T-helper 22 cell (primary cell): ENCODE measurements at regions not wholly inside any gene's neighbourhood (a gene's known extent, or its start where the extent isn't known, plus 50 kb on each side); places are given as distances from the start of the nearest gene placed in this dataset.
"Not testable (repeated sequence)": the region's sequence is repeated elsewhere in the genome, so short reads cannot be mapped to it uniquely, and the experiment has no call there.

ENCODE experiments used
- DNase-seq: peaks from one replicate; pipeline ENCODE4 v3.0.0-alpha.2; 2020; ENCODE audit warnings: low read depth

DNA sequence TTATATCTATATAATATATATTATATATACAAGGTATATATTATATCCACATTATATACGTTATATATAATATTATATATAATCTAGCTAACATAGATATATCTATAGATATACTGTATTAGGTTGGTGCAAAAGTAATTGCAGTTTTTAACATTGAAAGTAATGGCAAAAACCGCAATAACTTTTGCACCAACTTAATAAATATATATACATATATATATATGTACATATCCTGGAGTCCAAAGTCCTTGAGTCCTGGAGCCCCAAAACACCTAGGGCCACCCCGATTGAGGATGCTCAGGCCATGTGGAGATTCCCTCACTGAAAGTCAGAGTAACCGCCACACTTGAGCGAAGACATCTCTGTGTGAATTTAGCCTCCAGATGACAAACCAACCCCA is 408.2 kb upstream of the AUTS2 start:
- DNase-seq, result no peak

DNA sequence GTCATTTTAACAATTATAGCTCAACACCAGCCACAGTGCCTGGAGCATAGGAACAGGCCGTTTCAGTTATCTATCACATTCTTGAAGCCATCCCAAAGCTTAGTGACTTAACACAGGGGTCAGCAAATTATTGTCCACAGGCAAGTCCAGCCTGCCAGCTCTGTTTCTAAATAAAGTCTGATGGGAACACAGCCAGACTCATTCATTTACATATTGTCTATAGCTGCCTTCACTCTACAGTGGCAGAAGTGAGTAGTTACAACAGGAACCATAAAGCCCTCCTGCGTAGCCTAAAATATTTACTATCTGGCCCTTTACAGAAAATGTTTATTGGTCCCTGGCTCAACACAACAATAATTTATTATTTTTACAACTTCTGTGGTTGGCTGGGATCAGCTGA is 407.5 kb upstream of the AUTS2 start:
- DNase-seq, result no peak

DNA sequence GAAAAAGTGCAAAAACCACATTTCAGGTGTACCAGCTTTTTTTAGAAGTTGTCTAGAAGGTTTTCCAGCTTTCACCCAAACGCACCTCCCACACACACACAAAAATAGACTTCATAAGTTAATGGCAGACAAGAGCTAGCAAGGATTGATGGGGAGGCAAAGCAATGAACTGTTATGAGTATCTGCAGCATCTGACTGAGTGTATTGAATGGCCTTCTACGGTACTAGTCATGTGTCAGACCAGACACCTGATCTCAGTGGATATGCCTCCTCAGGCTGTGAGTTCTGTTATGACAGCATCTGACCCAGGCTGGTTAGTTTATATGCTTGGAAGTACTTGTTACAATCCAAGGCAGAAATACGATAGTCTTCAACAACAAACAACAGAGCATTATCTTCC is 406.1 kb upstream of the AUTS2 start:
- no peak for DNase-seq

DNA sequence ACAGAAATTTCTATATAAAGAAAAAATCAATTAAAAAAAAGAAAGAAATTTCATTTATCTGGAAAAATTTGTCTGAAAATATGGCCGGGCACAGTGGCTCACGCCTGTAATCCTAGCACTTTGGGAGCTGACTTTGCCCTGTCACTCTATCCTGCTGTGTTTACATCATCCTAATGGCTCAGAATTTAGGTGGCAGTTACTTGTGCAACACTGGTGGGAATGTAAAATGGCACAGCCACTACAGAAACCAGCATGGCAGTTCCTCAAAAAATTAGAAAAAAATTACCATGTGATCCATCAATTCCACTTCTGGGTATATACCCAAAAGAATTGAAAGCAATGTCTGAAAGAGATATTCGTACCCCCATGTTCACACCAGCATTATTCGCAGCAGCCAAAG is 405.2 kb upstream of the AUTS2 start:
- no peak for DNase-seq

DNA sequence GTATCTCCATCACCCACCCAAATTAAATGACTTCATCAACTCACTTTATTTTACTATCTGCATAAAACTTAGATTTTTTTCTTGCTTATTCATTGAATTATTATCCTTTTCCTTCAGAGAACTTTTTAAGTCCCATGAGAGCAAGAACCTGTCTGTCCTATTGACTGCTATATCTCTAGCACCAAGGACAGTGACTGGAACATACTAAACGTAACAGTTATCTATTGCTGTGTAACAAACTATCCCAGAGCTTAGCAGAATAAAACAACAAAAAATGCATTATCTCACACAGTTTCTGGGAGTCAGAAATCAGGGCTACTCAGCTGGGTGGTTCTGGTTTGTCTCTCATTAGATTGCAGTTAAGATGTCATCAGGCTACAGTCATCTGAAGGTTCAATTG is 401.7 kb upstream of the AUTS2 start:
- no peak for DNase-seq

DNA sequence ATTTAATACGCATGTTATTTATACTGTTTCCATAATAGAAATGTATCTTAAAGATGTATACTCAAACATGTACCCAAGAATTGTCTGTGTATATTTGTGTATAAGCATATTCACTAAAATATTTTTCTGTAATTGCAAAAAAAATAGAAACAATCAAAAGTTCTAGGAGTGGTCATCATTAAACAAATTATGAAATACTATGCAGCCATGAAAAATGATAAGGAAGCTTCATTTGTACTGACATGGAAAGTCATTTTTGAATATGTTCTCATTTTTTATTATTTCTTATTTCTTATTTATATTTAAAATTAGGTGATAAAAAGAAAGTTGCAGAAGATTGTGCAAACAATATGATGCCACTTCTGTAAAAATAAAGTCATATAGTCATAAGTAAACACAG is 400.0 kb upstream of the AUTS2 start:
- DNase-seq, result no peak

DNA sequence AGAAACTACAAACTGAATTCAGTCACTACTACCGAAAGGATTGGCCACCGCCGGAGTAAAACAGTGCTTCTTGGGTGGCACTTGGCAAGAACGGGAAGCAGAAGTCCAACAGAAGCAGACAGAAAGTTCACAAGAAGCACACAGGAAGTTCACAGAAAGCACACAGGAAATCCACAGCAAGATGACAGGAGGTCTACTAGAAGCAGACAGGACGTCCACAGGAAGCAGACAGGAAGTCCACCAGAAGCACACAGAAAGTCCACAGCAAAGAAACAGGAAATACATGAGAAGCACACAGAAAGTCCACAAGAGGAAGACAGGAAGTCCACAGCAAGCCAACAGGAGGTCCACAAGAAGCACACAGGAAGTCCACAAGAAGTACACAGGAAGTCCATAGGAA is 399.2 kb upstream of the AUTS2 start:
- DNase-seq, result no peak

DNA sequence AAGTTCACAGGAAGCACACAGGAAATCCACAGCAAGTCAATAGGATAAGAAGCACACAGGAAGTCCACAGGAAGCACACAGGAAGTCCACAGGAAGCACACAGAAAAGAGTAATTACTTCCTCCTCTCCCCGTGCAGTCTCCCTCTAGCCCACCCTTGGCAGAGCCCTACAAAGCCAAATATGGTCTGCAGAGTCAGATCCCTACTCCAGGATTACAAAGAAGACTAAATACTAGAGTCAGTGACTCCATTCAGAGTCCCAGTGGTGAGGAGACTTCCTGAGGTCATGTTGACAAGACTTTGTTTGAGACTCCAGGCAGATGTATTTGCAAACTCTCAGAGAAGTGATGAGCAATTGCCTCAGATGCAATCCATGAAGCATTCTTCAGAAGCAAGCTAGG is 398.6 kb upstream of the AUTS2 start:
- DNase-seq, result no peak

DNA sequence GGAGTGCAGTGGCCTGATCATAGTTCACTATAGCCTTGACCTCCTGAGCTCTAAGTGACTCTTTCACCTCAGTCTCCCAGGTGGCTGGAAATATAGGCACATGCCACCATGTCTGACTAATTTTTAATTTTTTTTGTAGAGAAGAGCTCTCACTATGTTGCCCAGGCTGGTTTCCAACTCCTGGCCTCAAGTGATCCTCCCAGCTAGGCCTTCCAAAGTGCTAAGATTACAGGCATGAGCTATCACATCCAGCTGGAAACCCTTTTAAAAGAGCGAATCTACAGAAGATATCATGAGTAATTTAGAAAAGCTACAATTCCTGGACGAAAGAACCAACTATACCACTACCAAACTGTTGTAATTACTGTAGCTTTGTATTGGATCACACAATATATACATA is 394.4 kb upstream of the AUTS2 start:
- DNase-seq, result no peak

DNA sequence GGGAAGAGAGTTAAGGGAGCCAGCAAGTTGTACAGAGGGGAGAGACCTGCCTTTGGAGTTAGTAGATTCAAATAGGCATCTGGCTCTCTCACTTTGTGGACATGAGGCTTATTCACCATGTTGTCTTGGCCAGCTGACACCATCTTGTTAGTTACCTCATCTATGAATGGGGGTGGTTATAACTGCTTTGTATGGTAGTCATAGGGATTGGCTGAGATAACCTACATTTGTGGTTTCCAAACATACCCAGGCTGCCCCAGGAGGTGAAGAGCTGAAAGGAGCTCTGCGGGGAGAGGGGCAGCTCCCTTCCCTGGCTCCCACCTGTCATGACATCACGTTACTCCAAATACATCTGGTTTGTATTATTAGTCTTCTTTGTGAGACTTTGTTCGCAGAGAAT is 393.3 kb upstream of the AUTS2 start:
- no peak for DNase-seq

DNA sequence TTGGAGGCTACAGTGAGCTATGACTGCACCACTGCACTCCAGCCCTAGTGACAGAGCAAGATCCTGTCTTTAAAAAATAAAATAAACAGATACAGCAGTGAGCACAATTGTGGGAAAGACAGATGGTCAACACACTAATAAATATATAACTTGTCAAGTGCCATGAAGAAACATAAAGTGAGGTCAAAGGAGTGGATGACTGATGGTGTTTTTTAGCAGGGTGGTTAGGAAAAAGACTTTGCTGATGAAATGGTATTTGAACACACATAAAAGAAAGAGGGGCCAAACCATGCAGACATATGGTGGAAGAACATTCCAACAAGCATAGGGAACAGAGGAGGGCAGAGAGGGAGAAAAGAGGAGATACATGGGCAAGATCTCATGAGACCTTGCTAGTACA is 392.7 kb upstream of the AUTS2 start:
- no peak for DNase-seq

DNA sequence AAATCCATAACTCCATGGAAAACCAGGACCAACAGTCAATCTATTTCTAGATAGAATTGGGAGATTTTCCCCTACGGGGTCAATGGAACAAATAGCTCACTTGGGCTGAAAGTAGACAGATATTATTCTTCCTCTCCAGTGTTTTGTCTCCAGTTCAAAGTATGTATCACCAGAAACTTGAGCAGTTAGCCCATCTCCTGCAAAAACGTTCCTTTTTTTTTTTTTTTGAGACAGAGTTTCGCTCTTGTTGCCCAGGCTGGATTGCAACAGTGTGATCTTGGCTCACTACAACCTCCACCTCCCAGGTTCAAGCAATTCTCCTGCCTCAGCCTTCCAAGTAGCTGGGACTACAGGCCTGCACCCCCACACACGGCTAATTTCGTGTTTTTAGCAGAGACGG is 390.0 kb upstream of the AUTS2 start:
- no peak for DNase-seq

DNA sequence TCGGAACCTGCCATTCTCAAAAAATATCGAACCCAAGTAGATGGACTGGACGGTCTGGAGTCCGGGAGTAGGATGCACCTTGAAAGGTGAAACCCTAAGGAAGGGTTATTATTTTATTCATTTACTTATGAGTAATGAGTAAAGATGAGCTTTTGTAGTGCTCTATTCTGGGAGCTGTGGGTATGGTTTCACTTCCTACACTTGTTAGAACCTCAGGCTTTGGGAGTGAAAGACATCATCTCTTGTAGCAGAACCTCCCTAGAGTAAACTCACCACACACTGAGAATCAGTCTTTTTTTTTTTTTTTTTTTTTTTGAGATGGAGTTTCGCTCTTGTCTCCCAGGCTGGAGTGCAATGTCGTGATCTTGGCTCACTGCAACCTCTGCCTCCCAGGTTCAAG is 389.4 kb upstream of the AUTS2 start:
- DNase-seq, result no peak

DNA sequence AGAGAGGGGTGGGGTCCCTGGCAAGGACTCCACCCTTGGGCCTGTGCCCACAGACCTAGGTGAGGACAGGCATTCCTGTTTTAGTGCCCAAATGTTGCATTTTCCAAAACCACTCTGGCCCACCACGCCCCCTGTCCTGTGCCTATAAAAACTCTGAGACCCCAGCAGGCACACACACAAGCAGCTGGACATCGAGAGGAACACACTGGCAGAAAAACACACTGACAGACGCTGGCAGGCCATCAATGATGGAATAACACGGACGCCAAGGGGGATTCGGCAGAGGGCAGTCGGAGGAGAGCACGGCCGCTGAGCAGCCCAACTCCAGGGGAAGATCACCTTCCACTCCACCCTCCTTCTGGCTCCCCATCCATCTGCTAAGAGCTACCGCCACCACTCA is 386.9 kb upstream of the AUTS2 start:
- no peak for DNase-seq

DNA sequence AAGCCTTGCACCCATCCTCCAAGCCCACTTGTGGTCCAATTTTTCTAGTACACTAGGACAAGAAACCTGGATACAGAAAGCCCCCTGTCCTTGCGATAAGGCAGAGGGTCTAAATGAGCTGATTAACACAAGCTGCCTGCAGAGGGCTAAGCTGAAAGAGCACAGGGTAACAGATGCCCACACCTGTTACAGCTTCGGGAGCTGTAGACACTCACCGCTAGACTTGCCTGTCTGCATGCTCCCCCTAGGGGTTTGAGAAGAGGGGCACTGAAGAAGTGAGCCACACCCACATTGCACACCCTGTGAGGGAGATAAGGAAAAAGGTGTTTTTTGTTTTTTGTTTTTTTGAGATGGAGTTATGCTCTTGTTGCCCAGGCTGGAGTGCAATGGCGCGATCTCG is 386.5 kb upstream of the AUTS2 start:
- DNase-seq, result no peak

DNA sequence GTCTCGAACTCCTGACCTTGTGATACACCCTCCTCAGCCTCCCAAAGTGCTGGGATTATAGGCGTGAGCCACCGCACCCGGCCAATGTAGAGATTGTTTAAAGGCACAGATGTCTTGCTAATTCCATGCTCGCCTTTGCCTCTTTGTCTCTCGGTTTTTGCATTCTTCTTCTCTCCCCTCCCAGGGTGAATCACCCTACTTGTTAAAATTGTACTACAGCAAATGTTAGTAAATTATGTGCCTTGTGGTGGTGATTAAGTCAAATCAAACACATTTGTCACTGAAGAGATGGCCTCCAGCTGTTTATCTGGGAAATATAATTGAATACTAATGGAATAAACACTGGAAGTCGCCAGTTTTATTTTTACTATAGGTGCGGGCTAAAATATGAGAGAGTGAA is 384.4 kb upstream of the AUTS2 start:
- no peak for DNase-seq

DNA sequence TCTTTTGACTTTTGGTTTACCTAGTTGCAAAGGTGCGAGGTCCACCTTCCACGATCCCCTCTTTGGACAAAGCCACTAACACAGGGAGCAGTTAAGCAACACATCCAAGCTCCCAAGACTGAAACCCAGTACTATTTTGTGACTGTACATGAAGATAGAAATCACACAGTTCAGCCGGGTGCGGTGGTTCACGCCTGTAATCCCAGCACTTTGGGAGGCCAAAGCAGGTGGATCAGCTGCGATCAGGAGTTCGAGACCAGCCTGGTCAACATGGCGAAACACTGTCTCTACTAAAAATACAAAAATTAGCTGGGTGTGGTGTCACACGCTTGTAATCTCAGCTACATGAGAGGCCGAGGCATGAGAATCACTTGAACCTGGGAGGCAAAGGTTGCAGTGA is 382.8 kb upstream of the AUTS2 start:
- not testable (repeated sequence) for DNase-seq

DNA sequence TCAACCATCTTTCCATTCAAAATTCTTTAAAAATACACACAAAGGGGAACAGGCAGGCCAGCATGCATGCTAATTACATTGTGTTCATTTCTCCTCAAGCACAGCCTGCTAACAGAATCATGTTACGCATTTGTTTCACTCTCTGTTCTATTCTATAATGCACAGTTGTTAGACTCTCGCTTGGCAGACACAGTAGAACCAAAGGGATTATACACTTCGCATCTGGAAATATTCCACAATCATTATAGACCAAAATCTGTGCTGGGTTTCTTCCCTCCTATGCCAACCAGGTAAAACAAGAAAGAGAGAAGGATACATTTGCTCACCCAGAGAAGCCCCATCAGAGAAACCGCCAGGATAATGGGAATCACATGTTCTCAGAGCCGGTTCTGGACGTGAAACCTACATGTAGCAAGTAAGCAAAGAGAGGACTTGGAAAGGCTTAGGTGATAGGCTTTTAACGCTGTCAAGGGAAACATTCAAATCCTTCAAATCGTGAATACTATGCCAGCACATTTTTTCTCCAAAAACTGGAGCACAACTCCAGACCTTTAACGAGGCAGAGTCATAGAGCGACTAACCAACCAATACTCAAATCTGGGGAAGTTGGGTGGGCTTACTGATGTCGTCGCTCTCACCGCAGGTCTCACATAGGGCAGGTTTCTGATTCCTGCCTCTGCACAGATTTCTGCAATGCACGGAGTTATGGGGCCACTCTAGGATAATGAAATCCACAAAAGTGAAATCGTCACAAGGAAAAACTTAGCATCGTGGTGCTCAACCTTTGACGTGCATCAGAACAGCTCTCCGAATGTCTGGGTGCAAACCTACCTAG is 380.5 kb upstream of the AUTS2 start:
- DNase-seq, result no peak

DNA sequence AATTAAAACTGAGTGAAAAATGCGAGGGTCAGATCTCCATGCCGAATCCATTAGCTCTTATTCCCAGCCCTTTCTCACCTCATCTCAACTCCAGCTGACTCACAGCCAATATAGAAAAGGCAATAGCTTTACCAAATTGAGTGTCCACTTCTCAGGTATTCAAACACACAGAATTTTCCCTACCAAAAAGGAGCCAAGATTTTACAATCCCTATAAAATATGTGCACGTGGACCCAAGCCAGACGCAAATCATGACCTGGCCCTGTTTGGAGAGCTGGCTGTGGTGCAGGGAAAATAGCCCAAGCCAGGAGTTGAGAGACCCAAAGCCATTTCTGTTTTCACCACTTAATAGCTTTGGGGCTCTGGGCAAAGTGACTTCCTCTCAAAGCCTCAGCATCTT is 379.7 kb upstream of the AUTS2 start:
- DNase-seq, result no peak

DNA sequence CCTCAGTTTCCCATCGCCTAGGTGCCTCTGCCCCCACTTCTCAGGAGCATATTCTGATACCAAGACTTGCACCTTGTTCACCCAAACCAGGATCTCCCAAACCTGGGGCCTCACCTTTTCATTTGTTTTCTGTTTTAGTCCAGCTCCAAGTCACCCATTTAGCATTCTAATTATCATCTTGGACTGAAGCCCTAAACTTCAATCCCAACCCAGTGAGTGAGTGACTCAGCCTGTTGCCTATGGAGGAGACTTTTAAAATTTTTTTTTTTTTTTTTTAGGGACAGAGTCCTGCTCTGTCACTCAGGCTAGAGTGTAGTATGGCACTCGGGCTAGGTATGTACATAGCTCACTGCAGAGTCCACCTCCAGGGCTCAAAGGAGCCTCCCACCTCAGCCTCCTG is 378.9 kb upstream of the AUTS2 start:
- DNase-seq, result no peak

DNA sequence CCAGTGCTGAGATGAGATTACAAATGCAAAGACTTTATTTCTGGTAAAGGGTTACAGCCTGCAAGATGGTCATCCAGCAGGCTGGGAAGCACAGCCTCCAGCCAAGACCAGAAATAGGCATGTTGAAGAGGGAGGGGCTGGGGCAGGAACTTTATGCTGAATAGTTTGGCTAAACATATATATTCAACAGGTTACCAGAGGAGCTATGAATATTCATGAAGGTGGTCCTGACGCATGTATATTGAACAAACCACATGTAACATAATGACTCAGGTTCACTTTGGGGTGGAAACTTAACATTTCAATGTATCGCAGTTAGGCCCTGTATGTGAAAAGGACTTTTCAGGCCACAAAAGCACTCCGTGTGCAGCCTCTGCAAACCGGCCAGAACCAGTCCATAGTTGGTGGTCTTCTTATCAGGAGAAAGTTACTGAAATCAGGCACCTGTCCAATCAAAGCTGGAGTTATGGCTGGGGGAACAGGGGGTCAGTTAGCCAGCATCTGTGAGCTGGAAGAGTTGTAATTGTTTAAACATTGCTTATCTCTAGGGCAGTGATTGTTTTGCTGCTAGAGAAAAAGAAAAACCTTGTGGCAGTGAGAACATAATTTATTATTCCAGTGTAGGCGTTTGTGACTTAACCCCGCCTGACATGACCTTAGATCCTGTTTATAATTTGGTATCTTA is 372.9 kb upstream of the AUTS2 start:
- no peak for DNase-seq

DNA sequence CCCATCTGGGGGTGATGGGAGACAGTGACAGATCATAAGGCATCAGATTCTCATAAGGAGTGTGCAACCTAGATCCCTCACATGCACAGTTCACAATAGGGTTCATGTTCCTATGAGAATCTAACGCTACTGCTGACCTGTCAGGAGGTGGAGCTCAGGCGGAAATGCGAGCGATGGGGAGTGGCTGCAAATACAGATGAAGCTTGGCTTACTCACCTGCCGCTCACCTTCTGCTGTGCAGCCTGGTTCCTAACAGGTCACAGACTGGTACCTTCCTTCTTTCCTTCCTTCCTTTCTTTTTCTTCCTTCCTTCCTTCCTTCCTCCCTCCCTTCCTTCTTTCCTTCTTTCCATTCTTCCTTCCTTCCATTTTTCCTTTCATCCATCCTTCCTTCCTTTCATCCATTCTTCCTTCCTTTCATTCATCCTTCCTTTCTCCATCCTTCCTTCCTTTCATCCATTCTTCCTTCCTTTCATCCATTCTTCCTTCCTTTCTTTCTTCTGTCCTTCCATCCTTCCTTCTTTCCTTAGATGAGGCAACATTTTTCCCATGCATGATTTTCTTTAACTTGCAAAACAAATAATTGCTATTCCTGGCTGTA is 370.0 kb upstream of the AUTS2 start:
- no peak for DNase-seq
